ENCODE measurements at regions not wholly inside any gene's neighbourhood (a gene's known extent, or its start where the extent isn't known, plus 50 kb on each side); places are given as distances from the start of the nearest gene placed in this dataset.
"Not testable (repeated sequence)": the region's sequence is repeated elsewhere in the genome, so short reads cannot be mapped to it uniquely, and the experiment has no call there.

DNA sequence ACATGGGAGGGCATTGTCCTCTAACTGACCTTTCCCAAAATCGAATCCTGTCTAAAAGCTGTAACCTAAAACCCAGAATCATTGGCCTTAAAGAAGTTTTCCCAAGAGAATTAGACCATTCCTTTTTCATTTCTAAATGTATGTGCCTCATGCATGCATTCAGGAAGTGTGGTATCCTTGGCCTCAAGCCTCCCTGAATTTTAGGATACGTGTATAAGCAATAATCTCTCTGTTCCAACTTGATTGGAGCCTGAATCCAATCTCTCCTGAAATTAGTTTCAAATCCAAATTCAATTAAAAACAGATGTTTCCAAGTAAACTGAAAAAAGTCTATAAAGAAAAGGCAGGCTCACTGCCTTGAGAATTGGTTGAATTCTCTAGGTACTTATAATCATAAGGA is 86.0 kb upstream of the VEPH1 start:
- Histone ChIP-seq H3K36me3 (ENCODE audit: insufficient read depth, insufficient read length, low read length) (no peaks in the 10 kb centered on the region), H3K9me3 (ENCODE audit: insufficient read depth, low read length) (no peaks in the 10 kb centered on the region), H3K4me3 (ENCODE audit: insufficient read length, low read depth) (no peak overlapping the region), H3K4me1 (ENCODE audit: insufficient read depth, insufficient read length) (no peaks in the 10 kb centered on the region), H3K27me3 (ENCODE audit: insufficient read depth, insufficient read length) (no peaks in the 10 kb centered on the region), H3K9ac (ENCODE audit: insufficient read length, low read depth) (no peak overlapping the region)
- DNase-seq (ENCODE audit: low read depth, low spot score), result no peak
- TF ChIP-seq SUZ12 (IDR thresholded peaks at IDR 0.05; ENCODE audit: extremely low read depth, insufficient read depth, insufficient read length) (no peak), YY1 (IDR thresholded peaks at IDR 0.05; ENCODE audit: insufficient read depth, insufficient read length) (no peak), ZNF274 (IDR thresholded peaks at IDR 0.05; ENCODE audit: low read depth, low read length) (no peak)

DNA sequence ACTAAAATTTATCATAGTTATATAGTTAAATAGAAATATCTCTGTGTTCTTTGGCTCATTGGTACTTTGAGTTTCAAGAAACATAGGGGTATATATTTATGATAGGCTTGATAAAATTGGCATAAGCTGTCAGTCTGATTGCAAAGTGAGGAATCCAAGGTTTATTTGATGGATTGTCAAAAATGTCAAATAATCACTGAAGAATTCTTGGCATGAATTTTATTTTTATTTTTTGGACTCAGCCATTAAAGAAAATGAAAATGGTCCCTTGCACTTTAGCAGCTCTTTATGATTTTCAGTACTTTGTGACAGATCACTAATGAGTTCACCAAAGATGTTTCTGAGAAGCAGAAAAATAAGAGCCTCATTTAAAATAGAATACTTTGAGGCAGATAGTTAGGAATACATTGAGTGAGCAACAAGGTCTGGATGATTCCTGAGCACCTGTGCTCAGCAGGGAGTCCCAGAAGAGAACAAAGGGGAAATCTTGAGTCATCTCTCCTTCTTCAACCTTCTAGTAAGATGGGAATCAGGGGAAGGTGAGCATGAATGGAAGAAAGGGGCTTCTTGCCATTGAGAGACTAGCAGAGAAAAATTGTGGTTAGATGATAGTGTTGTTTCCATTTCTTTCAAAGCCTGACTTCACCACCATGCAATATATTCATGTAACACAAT is 85.3 kb upstream of the VEPH1 start:
- no peaks in the 10 kb centered on the region for H3K27me3 ChIP-seq (ENCODE audit: insufficient read depth, insufficient read length)
- H3K9ac ChIP-seq (ENCODE audit: insufficient read length, low read depth), result no peak overlapping the region
- H3K9me3 ChIP-seq (ENCODE audit: insufficient read depth, low read length), result no peaks in the 10 kb centered on the region
- H3K4me1 ChIP-seq (ENCODE audit: insufficient read depth, insufficient read length), result no peaks in the 10 kb centered on the region
- TF ChIP-seq ZNF274 (IDR thresholded peaks at IDR 0.05; ENCODE audit: low read depth, low read length), result no peak
- no peak for TF ChIP-seq SUZ12 (IDR thresholded peaks at IDR 0.05; ENCODE audit: extremely low read depth, insufficient read depth, insufficient read length)
- no peak for TF ChIP-seq YY1 (IDR thresholded peaks at IDR 0.05; ENCODE audit: insufficient read depth, insufficient read length)
- H3K4me3 ChIP-seq (ENCODE audit: insufficient read length, low read depth), result no peak overlapping the region
- DNase-seq (ENCODE audit: low read depth, low spot score), result no peak
- H3K36me3 ChIP-seq (ENCODE audit: insufficient read depth, insufficient read length, low read length), result no peaks in the 10 kb centered on the region

DNA sequence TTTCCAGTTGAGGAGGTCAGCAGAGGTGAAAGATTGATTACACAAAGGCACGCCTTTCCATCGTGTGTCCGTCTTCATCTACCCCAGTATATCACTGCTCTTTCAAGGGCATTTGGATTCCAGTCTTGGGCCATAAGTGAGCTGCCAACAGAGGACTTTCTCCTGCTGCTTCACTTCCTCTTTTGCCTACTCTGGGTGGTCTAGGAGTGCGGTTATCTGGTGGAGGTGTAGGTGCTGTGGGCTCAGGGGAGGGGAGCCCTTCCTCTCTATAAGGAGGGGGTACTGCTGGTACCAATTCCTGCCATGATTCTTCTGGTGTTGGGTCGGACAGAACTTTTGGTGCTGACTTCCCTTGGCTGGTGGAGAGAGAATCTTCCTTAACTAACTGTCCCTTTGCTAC is 83.1 kb upstream of the VEPH1 start:
- no peak for DNase-seq (ENCODE audit: low read depth, low spot score)
- no peak for TF ChIP-seq YY1 (IDR thresholded peaks at IDR 0.05; ENCODE audit: insufficient read depth, insufficient read length)
- no peak for TF ChIP-seq ZNF274 (IDR thresholded peaks at IDR 0.05; ENCODE audit: low read depth, low read length)
- TF ChIP-seq SUZ12 (IDR thresholded peaks at IDR 0.05; ENCODE audit: extremely low read depth, insufficient read depth, insufficient read length), result no peak
- Histone ChIP-seq H3K4me1 (ENCODE audit: insufficient read depth, insufficient read length) (no peaks in the 10 kb centered on the region), H3K9ac (ENCODE audit: insufficient read length, low read depth) (no peak overlapping the region), H3K27me3 (ENCODE audit: insufficient read depth, insufficient read length) (no peaks in the 10 kb centered on the region), H3K9me3 (ENCODE audit: insufficient read depth, low read length) (no peaks in the 10 kb centered on the region), H3K4me3 (ENCODE audit: insufficient read length, low read depth) (no peak overlapping the region), H3K36me3 (ENCODE audit: insufficient read depth, insufficient read length, low read length) (no peaks in the 10 kb centered on the region)

DNA sequence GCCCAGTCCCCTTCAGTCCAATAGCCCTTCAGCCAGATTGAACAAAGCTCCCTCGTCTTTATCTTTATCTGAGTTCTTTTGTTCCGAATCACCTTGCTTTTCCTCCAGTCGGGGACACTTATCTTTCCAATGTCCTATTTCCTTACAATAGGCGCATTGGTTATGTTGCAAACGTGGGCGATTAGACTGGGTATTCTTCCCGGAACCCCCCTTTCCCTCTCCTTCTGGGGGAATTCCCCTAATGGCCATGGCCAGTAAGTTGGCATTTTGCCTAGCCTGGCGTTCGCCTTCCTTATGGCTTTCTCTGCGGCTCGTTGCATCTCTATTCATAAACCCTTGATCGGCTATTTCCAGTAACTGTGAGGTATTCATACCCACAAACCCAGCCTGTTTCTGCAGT is 82.2 kb upstream of the VEPH1 start:
- no peak for DNase-seq (ENCODE audit: low read depth, low spot score)
- Histone ChIP-seq H3K4me1 (ENCODE audit: insufficient read depth, insufficient read length) (no peaks in the 10 kb centered on the region), H3K4me3 (ENCODE audit: insufficient read length, low read depth) (no peak overlapping the region), H3K36me3 (ENCODE audit: insufficient read depth, insufficient read length, low read length) (no peaks in the 10 kb centered on the region), H3K27me3 (ENCODE audit: insufficient read depth, insufficient read length) (no peaks in the 10 kb centered on the region), H3K9ac (ENCODE audit: insufficient read length, low read depth) (no peak overlapping the region), H3K9me3 (ENCODE audit: insufficient read depth, low read length) (no peaks in the 10 kb centered on the region)
- TF ChIP-seq YY1 (IDR thresholded peaks at IDR 0.05; ENCODE audit: insufficient read depth, insufficient read length), result no peak
- TF ChIP-seq SUZ12 (IDR thresholded peaks at IDR 0.05; ENCODE audit: extremely low read depth, insufficient read depth, insufficient read length), result no peak
- TF ChIP-seq ZNF274 (IDR thresholded peaks at IDR 0.05; ENCODE audit: low read depth, low read length), result no peak

DNA sequence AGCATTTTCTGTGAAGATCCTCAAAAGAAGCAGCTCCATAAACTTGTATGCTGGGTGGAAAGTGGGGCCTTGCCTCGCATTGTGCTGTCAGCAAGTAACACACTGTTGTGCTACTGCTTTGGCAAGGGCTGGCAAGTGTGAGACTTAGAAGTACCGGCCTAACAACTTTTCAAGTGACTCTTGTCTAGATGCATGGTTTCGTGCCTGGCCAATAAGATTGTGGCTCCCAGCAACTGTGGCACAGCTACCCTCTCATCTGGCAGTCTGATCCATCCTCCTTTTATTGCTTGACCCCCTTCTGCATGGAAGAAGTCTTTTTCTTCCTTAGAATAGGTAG is 79.4 kb upstream of the VEPH1 start:
- Histone ChIP-seq H3K36me3 (ENCODE audit: insufficient read depth, insufficient read length, low read length) (no peaks in the 10 kb centered on the region), H3K4me3 (ENCODE audit: insufficient read length, low read depth) (no peak overlapping the region), H3K4me1 (ENCODE audit: insufficient read depth, insufficient read length) (no peaks in the 10 kb centered on the region), H3K9me3 (ENCODE audit: insufficient read depth, low read length) (no peaks in the 10 kb centered on the region), H3K27me3 (ENCODE audit: insufficient read depth, insufficient read length) (no peaks in the 10 kb centered on the region), H3K9ac (ENCODE audit: insufficient read length, low read depth) (no peak overlapping the region)
- DNase-seq (ENCODE audit: low read depth, low spot score), result no peak
- no peak for TF ChIP-seq ZNF274 (IDR thresholded peaks at IDR 0.05; ENCODE audit: low read depth, low read length)
- TF ChIP-seq SUZ12 (IDR thresholded peaks at IDR 0.05; ENCODE audit: extremely low read depth, insufficient read depth, insufficient read length), result no peak
- no peak for TF ChIP-seq YY1 (IDR thresholded peaks at IDR 0.05; ENCODE audit: insufficient read depth, insufficient read length)

DNA sequence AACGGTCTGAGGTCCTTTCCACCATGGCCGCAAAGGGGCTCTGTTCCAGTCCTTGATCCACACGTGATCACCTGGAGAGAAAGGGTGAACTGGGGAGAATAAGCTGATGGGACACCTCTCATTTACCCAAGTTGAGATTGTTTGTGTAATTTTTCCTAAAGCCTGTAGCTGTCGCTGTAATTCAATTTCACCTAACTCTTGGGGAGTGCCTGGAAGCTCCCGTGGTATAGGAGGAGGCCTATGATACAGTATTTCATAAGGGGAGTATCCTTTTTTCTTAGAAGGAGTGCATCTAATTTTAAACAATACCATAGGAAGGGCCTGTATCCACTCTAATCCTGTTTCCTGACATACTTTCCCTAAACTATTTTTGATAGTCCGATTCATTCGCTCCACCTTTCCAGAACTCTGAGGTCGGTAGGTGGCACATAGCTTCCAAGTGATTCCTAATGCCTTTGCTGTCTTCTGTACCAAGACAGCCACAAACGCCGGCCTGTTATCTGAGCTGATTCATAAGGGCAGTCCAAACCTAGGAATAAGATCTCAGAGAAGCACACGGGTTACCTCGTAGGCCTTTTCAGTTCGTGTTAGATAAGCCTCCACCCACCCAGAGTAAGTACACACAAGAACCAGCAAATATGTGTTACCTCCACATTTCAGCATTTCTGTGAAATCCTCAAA is 78.9 kb upstream of the VEPH1 start:
- H3K4me1 ChIP-seq (ENCODE audit: insufficient read depth, insufficient read length); H3K36me3 ChIP-seq (ENCODE audit: insufficient read depth, insufficient read length, low read length); DNase-seq (ENCODE audit: low read depth, low spot score); H3K4me3 ChIP-seq (ENCODE audit: insufficient read length, low read depth); H3K9me3 ChIP-seq (ENCODE audit: insufficient read depth, low read length); H3K27me3 ChIP-seq (ENCODE audit: insufficient read depth, insufficient read length); H3K9ac ChIP-seq (ENCODE audit: insufficient read length, low read depth): not testable (repeated sequence)

DNA sequence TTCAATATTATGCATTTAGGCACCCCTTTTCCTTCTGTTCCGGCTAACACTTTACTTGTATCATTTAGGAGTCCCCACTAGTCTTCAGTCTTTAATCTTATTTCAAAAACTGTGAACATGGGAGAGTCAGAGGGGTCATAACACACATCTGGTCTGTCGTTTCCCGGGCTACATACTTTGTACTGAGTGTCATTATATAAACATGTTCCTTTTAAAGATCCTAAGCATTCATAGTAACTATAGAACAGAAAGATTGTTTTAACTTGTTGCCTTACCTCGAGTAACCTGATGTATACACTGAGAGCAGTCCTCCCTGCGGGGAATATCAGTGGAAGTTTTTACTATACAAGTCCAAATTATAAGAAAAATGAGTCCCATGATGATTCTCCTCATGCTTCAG is 78.2 kb upstream of the VEPH1 start:
- Histone ChIP-seq H3K4me1 (ENCODE audit: insufficient read depth, insufficient read length) (no peaks in the 10 kb centered on the region), H3K4me3 (ENCODE audit: insufficient read length, low read depth) (no peak overlapping the region), H3K9me3 (ENCODE audit: insufficient read depth, low read length) (no peaks in the 10 kb centered on the region), H3K9ac (ENCODE audit: insufficient read length, low read depth) (no peak overlapping the region), H3K27me3 (ENCODE audit: insufficient read depth, insufficient read length) (no peaks in the 10 kb centered on the region), H3K36me3 (ENCODE audit: insufficient read depth, insufficient read length, low read length) (no peaks in the 10 kb centered on the region)
- no peak for DNase-seq (ENCODE audit: low read depth, low spot score)
- TF ChIP-seq YY1 (IDR thresholded peaks at IDR 0.05; ENCODE audit: insufficient read depth, insufficient read length) (no peak), ZNF274 (IDR thresholded peaks at IDR 0.05; ENCODE audit: low read depth, low read length) (no peak), SUZ12 (IDR thresholded peaks at IDR 0.05; ENCODE audit: extremely low read depth, insufficient read depth, insufficient read length) (no peak)

Measured in NT2/D1 (cell line).